NCI-H1417 (cell line): ENCODE measurements at regions not wholly inside any gene's neighbourhood (a gene's known extent, or its start where the extent isn't known, plus 50 kb on each side); places are given as distances from the start of the nearest gene placed in this dataset.

Experiments used
- DNase-seq, 3 experiments: peaks; one replicate each; lab custom pipeline; 2025; lab: John Stamatoyannopoulos, UW

DNA sequence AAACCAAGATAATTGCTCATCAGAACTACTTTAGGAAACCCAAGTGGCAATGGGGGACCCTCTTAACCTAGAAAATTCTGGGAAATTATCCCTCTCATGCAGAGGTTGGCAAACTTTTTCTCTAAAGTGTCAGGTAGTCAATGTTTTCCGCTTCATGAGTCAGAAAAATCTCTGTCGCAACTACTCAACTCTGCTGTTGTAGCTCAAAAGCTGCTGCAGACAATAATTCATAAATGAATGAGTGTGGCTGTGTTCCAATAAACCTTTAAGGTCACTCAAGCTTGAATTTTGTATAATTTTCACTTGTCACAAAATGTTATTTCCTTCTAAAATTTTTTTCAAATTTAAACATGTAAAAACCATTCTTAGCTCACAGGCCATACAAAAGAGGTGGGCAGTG is 193.4 kb upstream of the MID1 start:
- no peak for DNase-seq

DNA sequence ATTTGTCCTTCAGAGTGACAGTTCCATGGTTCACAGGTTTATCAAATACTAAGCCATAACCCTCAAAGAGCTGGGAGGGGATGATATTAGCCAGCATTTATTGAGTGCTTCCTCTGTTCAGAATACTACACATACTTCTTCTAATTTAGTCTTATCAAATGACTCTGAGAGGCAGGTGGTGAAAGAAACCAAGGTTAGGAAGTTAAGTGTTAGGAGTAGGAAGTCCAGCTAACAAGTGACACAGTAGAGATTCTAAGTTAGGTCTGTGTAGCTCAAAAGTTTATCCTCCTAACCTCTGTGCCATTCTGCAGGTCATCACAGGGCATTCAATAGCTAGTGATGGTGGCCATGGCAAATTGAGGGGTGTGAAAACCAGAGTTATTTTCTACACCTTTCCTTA is 198.3 kb upstream of the MID1 start:
- no peak for DNase-seq

GRCh38 chrX:10819973-10820372 is 199.6 kb upstream of the MID1 start:
- no peak for DNase-seq

DNA sequence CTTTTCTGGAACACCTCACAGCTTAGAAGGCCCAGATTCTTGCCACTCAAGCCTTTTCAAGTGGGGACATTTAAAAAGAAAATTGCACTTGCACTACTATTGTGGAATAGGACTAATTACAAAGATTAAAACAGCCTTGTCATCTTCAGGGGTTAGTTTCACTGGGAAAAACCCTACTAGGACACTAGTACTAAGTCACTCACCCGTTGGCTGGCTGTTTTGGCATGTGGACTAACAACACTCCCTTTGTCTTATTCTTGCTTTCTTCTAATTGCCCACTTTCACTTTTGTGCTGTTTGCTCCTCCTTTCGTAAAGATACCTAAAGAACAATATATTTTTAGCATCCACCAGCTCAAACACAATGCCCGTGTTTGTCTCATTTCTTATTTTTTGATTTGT is 200.9 kb upstream of the MID1 start:
- DNase-seq, result peak in 1 of 3 experiments; percentile 17

- no peak for DNase-seq
Observed at GRCh38 chrX:10828036-10828435, 207.7 kb upstream of the MID1 start.

- peak in 2 of 3 experiments; percentile 46 to 71 for DNase-seq
Observed at GRCh38 chrX:10828640-10829039, 208.3 kb upstream of the MID1 start.

GRCh38 chrX:10831716-10832502 is 211.5 kb upstream of the MID1 start:
- peak in 2 of 3 experiments; percentile 87 to 97 for DNase-seq

- peak in 2 of 3 experiments; percentile 68 to 79 for DNase-seq
Observed at GRCh38 chrX:10833299-10834169, 213.1 kb upstream of the MID1 start.

GRCh38 chrX:10841579-10841978 is 221.2 kb upstream of the MID1 start:
- no peak for DNase-seq

- DNase-seq, result no peak
Observed at GRCh38 chrX:10842646-10843045, 222.3 kb upstream of the MID1 start.

GRCh38 chrX:10847333-10847732 is 226.9 kb upstream of the MID1 start:
- DNase-seq, result no peak

DNA sequence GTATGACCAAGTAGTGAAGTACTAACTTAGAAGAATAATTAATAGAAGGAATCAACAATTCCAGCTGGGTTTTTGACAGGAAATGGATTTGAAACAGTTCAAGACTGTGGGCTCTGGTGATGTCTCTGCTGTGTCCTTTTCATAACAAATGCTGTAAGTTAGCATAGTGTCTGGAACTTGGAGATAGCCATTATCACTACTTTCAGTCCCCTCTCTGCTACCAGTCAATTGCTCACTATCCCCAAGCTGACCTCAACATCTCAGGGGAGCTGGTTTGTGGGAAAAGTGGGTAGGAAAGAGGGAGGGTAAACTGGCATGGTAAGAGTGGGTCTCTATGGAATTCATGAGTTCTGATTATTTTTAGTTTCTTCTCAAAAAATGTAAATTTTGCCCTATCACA is 231.4 kb upstream of the MID1 start:
- no peak for DNase-seq

GRCh38 chrX:10854594-10854993 is 234.2 kb upstream of the MID1 start:
- no peak for DNase-seq

DNA sequence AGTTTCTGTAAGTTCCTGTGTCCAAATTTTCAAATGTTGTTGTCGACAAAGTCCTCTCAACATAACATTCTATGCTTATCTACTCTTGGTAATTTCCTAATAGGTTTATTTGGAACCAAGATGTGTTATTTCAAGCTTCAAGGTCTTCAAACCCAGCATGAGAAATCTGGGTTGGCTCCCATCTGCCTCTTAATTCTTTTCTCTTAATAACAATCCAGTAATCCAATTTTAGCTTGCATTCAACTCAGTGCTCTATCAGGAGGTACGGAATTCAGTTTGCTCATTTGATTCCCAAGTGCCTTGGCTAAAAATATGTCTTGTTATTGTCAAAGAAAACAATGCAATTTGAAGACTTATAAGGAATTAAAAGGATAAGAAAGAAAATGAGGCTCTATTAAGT is 235.5 kb upstream of the MID1 start:
- no peak for DNase-seq

DNA sequence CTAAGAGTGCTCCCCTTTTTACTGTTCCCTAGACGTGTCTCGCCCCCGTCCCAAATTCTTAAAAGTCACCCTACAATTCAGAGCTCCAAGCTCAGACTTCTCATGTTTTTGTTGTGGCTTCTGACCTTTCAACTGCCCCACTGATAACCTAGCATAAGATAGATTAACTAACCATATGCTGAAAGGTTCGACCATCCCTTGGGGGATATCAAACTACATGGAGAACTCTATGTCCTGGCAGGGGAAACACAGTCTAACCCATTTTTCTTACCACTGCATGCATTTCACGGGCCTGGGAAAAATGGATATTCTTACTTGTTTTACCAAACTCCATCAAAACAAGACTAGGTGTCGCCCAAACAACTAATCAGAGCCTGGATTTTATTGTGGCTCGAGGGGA is 236.4 kb upstream of the MID1 start:
- no peak for DNase-seq

DNA sequence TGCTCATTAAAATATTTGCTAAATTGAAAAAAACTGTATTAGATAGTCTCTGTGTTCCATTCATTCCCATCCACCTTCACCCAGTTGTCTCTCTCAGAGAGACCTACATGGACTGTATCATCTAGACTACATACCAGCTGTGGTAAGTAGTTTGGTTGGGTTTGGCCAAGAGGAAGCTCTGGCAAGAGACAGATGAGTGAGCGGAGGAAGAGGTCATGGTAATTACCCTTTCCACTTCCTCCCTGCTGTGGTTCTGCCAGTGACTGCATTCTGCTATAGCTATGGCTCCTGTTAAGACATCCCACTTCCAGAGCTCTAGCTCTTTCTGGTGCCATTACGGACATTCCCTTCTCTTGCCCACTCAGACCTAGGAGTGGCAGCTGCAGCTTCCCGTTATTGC is 239.0 kb upstream of the MID1 start:
- no peak for DNase-seq

GRCh38 chrX:10875995-10876394 is 235.1 kb upstream of the HCCS start:
- DNase-seq, result no peak

GRCh38 chrX:10882484-10882883 is 228.6 kb upstream of the HCCS start:
- DNase-seq, result no peak

GRCh38 chrX:10884246-10884645 is 226.9 kb upstream of the HCCS start:
- no peak for DNase-seq

DNA sequence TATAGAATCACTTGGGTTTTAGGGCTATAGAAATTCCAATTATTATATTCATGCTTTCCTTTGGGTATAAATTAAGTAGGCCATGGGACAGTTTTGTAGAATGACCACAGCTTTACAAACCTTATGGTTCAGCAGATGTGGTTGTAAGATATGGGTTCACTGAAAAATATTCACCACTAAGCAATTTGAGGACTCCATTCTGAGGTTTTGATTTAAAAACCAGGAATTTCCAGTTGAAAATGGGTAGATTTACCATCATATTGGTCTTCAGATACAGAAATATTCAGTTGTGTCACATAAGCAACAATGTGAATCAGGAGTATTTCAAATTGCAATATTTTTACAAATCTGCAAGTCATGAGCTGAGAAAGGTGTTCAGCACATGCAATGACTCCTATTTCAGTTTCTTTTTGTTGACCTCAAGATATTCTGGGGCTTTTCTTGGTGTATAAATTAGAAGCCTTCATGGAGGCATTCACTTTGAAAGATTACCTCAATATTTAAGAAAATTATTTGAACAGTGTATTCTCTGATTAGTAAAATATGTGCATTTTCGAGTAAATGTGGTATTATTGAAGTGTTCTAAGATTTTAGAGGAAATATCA is 218.4 kb upstream of the HCCS start:
- DNase-seq, result no peak

DNA sequence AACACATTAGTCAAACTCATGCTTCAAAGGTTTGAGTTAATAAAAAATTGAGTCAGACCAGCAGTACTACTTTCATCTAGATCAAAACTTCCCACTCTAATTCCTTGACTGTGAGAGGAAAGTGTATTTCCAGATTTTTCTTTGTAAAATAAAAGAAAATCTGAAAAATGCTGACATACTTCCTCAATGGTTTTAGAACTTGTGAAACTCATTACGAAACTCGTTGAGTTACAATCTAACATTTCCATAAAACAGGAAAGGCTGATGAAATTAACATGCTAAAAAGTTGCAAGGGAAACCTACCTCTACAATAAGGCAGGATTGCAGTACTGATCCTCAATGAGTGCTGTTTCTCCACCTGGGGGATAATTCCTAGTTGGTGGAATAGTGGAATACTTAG is 217.8 kb upstream of the HCCS start:
- no peak for DNase-seq

DNA sequence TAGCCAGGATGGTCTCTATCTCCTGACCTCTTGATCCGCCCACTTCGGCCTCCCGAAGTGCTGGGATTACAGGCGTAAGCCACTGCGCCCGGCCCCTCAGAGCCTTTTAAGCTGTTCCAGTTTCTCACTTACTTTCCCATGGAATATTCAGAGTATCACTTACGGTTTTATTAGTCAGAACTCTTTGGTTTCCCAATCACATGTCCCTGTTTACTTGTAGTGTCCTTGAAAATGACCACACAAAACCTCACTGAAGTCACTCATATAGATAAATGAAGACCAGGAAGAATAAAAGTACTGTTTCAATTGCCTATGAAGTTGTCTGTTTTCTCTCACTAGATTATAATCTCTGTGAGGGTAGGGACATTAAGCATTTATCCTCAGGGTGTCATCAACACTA is 217.2 kb upstream of the HCCS start:
- DNase-seq, result no peak

DNA sequence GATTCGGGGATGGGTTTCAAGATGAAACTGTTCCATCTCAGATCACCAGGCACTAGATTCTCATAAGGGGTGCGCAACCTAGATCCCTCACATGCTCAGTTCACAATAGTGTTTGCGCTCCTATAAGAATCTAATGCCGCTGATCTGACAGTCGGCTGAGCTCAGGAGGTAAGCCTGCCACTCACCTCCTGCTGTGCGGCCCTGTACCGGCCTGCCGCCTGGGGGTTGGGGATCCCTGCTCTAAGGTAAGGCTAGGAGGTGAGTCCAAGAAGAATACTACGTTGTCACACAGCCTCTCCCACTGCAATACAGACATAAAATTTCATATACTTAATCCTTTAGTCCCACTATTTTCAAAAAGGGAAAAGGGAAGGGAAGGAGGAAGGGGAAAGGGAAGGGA is 213.4 kb upstream of the HCCS start:
- DNase-seq, result no peak
